ENCODE measurements at regions not wholly inside any gene's neighbourhood (a gene's known extent, or its start where the extent isn't known, plus 50 kb on each side); places are given as distances from the start of the nearest gene placed in this dataset.

- Histone ChIP-seq H2AK9ac (replicated peaks; ENCODE audit: low read depth, low read length, poor library complexity) (no peak overlapping the region), H3K23ac (ENCODE audit: low read depth, low read length) (no peak overlapping the region), H4K20me1 (ENCODE audit: insufficient read depth, low read length) (no peaks in the 10 kb centered on the region), H3K4me1 (ENCODE audit: control insufficient read depth, insufficient read depth, low read length) (no peaks in the 10 kb centered on the region), H3K27me3 (ENCODE audit: control insufficient read depth, insufficient read depth, low read length) (peaks cover 2% of the 10 kb centered on the region; the same call in 1 of the 2 replicates), H2BK120ac (ENCODE audit: low read depth, low read length) (no peak overlapping the region), H2BK20ac (ENCODE audit: low read depth, low read length) (no peak overlapping the region), H3K18ac (ENCODE audit: low read depth, low read length) (no peak overlapping the region), H2AK5ac (ENCODE audit: low read depth, low read length) (no peak overlapping the region), H3K9me1 (ENCODE audit: insufficient read depth, low read length) (no peaks in the 10 kb centered on the region), H3K79me1 (ENCODE audit: low read depth in 1 of 2, low read length in 2 of 2) (no peaks in the 10 kb centered on the region), H3K4me2 (ENCODE audit: low read depth, low read length) (no peak overlapping the region), H3K9ac (ENCODE audit: low read depth, low read length) (no peak overlapping the region), H3K36me3 (ENCODE audit: control insufficient read depth, insufficient read depth, low read length) (no peaks in the 10 kb centered on the region), H3K27ac (ENCODE audit: insufficient read depth, low read length) (no peak overlapping the region), H2AFZ (replicated peaks; ENCODE audit: low read length, poor library complexity) (no peak overlapping the region), H2BK5ac (ENCODE audit: low read depth, low read length, poor library complexity, severe bottlenecking) (no peak overlapping the region), H3K4ac (ENCODE audit: low read depth, low read length) (no peak overlapping the region), H4K8ac (ENCODE audit: low read depth in 2 of 2, low read length in 2 of 2) (no peak overlapping the region), H4K91ac (ENCODE audit: insufficient read depth, low read depth, low read length) (no peak overlapping the region), H3K14ac (replicated peaks; ENCODE audit: low read depth, low read length) (no peak overlapping the region), H3K56ac (ENCODE audit: extremely low read depth, insufficient read depth, low read length) (no peak overlapping the region), H3K4me3 (ENCODE audit: insufficient read depth, low read depth, low read length) (no peak overlapping the region), H3K9me3 (ENCODE audit: control insufficient read depth, insufficient read depth, low read length) (no peaks in the 10 kb centered on the region), H2BK15ac (ENCODE audit: low read depth, low read length) (no peak overlapping the region), H4K5ac (ENCODE audit: low read depth, low read length) (no peak overlapping the region)
- DNase-seq: no peak
- CTCF ChIA-PET: no interaction called here
- TF ChIP-seq MXI1 (IDR thresholded peaks at IDR 0.05; ENCODE audit: borderline replicate concordance, low read depth, low read length) (no peak), ELK1 (IDR thresholded peaks at IDR 0.05; ENCODE audit: borderline replicate concordance, low read depth, low read length) (no peak), CEBPB (IDR thresholded peaks at IDR 0.05; ENCODE audit: low read depth, low read length) (no peak), FOS (IDR thresholded peaks at IDR 0.05; ENCODE audit: low read depth, low read length) (no peak)
- WGBS, 2 experiments (ENCODE audit: extremely low coverage in 2 of 2, insufficient read length in 1 of 2): 100% methylated on average over 1 of the region's 4 CpGs; no CpG with 5 or more reads in 1 of the 2 experiments
- in situ Hi-C loops (cut with MboI; ENCODE audit: low sequenced_read_pairs): no loop called here
- POLR2A ChIA-PET (ENCODE audit: unreplicated experiment): no interaction called here
- dilution Hi-C loops (cut with HindIII; ENCODE audit: low sequenced_read_pairs, unreplicated experiment): no loop called here
- intact Hi-C loops (cut with micrococcal nuclease): no loop called here
- no peak for ATAC-seq (ENCODE audit: low read depth)
- BruUV-seq (replicated peaks): no TSS peak
These were observed 75.2 kb upstream of the PMEPA1 start for GRCh38 chr20:57785061-57785460.

Measured in IMR-90 (cell line).